Fibroblast of lung (primary cell): ENCODE measurements at regions not wholly inside any gene's neighbourhood (a gene's known extent, or its start where the extent isn't known, plus 50 kb on each side); places are given as distances from the start of the nearest gene placed in this dataset.

Experiments used
- CTCF ChIP-seq, 2 donors: IDR thresholded peaks in 1 of 2; conservative IDR thresholded peaks in 1 of 2; 1 replicate in 1 of 2; 2 replicates in 1 of 2; pipeline ENCODE4 v1.5.1; 2011 to 2012; ENCODE audit warnings: low read length in 2 of 2, control low read depth in 1 of 2, inconsistent platforms in 1 of 2, low read depth in 1 of 2, mild to moderate bottlenecking in 1 of 2
- EZH2 ChIP-seq: IDR thresholded peaks from 2 replicates; pipeline ENCODE4 v1.5.1; 2012; ENCODE audit warnings: low read length, control low read depth, mild to moderate bottlenecking; ENCODE audit errors: missing control alignments

- TF ChIP-seq CTCF (conservative IDR thresholded peaks at IDR 0.05 in 1 of 2, IDR thresholded peaks at IDR 0.05 in 1 of 2; ENCODE audit: low read depth in 1 of 2, low read length in 2 of 2): no peak
- no peak for TF ChIP-seq EZH2
These were observed 648.7 kb downstream of the KCNA4 start for GRCh38 chr11:29368126-29368525.
